ENCODE measurements at regions not wholly inside any gene's neighbourhood (a gene's known extent, or its start where the extent isn't known, plus 50 kb on each side); places are given as distances from the start of the nearest gene placed in this dataset.

DNA sequence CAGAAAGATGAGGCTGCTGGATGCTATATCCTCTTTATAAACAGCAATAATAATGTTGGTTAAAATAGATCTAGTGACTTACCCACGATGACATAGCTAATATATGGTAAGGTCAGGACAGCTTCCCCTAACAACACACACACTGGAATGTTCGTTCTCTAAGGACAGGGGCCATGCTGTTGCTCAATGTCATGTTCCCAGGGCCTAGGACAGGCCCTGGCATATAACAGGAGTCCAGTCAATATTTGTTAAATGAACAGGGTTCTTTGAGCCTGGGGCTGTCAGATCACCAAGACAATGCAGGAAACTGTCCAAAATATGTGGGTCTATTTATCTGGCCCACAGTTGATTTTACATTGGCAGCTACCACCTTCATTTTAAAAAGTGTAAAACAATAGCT is 207.1 kb upstream of the MEX3C start:
- DNase-seq: no peak

DNA sequence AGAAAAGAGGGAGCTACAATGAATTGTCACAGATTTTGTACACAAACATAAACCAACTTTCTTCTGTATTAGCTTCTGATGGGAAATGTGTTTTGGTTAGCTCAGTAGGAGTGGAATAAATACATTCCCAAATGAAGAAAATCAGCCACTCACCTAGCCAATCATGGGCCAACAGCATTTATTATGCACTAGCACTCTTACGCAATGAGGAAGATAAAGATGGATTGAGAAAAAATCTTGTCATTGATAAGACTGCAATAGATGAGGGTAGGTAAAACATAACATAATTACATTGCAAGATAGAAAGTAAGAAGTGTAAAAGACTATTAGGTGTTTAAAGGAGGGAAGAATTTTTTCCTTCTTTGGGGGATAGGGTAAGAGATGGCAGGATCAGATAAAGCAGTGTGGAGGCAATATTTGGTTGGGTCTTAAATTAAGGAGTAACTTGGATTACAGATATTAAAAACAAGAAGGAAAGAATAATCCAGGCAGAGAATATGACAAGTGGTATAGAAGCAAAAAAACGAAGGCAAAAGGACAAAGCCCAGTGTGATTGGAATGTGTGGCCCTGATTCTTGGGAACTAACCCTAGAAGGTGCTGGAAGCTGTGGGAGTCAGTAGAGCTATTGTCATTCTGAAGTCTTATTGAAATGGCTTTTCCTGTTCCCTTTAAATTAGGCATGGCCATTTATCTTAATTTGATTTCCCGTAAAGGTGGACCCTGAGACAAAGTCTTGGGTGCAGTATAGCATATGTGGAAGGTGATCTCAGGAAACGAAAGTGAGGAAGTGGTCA is 208.4 kb upstream of the MEX3C start:
- DNase-seq: no peak

DNA sequence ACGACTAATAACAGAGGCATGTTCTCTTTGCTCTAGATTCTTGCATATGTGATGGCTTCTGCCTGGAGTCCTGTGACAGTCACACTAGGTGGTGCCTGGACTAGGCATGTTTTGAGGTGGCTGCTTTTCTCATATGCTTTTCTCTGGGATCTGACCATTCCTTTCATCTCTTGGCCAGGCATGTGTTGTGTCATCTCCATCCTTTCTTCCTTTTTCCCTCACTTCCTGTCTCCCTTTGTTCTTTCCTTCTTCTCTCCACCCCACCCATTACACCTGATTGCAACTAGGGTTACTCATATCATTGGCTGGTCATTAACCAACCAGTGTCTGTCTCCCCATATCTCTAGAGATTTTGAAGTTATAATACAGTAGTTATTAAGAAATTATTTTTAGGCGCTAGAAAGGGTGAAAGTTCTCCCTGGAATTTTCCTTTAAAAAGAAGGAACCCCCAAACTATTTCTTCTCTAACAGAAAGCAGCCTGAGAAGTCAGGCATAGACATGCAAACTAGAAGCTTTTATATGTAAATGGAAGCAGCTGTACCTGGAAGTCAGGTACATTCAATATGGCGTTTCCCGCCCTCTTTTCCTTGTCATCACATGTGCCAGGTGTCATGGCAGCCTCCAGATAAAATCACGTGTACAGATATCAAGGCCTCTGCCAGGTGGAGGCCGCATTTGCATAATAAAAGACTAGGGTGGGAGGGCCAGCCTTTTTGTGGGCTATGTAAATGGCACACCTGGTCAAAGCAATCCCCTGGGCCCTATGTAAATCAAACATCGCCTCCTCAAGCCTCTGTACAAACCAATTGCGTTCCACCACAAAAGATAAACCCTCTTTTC is 220.4 kb upstream of the MEX3C start:
- DNase-seq: no peak

- no peak for DNase-seq
Measured at GRCh38 chr18:51425475-51425874, 228.0 kb upstream of the MEX3C start.

DNA sequence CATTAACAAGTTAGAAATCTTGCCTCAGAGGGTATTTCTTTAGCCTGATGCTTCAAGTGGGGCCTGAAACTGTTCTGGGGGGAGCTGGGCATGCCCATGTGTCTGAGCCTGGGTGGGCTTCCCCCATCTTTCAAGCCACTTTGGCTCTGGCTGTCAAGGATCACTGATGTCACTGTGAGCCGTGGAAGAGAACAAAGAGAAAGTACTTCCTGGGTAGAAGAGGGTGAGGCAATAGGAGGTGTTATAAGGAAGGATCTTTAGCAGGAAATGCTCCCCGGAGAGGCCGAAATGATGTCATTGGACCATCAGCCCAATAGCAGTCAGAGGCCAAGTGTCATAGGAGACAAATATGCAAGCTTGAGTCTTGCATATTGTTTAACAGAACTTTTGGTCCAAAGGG is 228.4 kb upstream of the MEX3C start:
- no peak for DNase-seq

DNA sequence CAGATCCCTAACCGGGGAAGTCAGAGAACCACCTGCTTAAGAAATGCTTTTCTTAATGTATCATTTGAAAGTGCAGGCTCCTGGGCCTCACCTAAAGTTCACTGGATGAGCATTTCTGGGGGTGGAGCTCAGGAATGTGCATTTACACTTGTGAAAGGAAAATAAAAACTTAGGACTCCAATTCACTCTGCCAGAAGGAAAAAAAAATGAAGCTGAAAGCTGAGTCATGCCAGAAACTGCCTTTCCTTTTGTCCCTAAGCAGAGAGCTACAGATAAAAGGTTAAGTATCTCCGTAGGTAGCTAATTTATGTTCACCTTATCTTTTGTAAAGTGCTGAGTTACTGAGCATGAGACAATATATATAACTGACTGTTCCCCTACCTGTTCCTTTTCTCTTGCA is 229.5 kb upstream of the MEX3C start:
- no peak for DNase-seq

GRCh38 chr18:51429644-51430043 is 232.2 kb upstream of the MEX3C start:
- DNase-seq: no peak

GRCh38 chr18:51430538-51430937 is 233.1 kb upstream of the MEX3C start:
- DNase-seq: no peak

DNA sequence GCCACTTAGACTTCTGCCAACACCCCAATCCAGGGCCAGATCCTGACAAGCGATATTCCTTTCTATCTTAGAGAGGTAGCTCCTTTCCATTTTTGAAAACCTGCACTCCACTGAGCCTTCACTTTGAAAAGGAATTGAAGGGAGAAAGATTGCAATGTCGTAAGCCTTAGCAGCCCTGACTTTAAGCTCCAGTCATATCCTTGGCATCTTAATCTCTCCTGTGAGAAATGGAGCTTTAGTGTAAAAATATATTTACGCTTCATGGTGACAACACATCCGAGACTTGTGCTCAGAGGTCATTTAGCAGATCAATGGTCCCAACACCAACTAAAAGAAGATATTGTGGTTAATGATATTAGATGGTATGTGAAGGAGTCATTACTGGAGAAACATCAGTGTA is 235.8 kb upstream of the MEX3C start:
- no peak for DNase-seq

GRCh38 chr18:51433881-51434280 is 236.4 kb upstream of the MEX3C start:
- no peak for DNase-seq

GRCh38 chr18:51437280-51438271 is 240.1 kb upstream of the MEX3C start:
- DNase-seq: no peak

GRCh38 chr18:51438797-51439350 is 241.4 kb upstream of the MEX3C start:
- no peak for DNase-seq

DNA sequence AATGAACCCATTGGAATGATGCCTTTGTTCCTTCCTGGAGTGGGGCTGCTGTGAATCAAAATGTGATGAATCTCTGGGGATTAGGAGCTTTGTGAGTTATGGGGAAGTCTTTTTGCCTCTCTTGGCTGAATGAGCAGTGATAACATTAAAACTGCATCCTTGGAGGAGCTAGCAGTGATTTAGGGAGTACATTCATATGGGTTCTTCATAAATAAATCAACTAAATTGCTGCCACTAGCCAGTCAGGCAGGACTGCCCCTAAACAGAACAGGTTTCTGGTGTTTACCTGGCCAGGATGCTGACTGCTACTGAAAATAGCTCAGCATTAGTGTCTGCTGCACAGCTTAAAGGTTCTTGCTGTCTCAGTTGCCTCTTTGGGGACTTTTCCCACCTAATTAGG is 244.5 kb upstream of the MEX3C start:
- no peak for DNase-seq

- DNase-seq: no peak
Measured at GRCh38 chr18:51446571-51447210, 249.2 kb upstream of the MEX3C start.

DNA sequence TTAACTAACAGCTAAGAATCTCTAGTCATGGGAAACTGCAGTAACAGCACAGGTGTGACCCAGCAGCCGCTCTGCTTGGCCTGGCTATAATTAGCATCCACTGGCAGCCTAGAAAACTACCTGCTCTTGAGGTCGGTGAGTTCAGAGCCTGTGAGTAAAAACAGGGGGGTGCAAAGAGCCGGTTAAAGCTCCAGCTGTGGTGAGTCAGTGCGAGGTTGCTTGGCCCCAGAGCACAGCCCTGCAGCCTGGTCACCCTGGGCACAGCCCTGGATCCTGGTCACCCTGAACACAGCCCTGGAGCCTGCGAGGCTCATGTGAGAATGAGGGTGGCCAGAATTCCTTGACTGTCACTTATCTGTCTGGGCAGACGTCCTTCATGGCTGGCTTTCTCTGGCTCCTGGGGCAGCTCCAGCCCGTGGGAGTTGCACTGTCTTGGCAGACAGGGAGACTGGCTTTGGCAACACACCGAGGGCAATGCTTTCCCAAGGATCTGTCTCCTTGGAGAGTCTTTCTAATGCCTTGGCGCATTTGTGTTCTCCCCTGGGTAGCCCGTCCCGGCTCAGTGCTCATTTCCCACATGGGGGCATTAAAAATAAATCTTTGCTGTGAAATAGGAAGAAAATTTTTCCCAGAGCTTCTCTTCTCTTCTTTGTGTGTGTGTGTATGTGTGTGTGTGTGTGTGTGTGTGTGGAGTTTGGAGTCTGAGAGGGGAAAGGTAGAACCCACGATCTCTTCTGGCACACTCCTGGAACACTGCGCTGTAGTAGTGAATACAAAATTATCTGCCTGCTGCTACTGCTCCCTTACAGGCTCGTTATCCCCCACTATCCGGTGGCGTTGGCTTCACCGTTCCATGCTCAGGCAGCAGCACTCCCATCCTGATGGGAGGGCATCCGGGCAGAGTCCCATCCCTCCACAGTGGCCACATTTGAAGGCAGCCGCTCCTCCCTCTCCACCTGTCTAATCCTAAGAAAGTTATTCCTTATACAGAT is 250.2 kb upstream of the MEX3C start:
- DNase-seq: no peak

DNA sequence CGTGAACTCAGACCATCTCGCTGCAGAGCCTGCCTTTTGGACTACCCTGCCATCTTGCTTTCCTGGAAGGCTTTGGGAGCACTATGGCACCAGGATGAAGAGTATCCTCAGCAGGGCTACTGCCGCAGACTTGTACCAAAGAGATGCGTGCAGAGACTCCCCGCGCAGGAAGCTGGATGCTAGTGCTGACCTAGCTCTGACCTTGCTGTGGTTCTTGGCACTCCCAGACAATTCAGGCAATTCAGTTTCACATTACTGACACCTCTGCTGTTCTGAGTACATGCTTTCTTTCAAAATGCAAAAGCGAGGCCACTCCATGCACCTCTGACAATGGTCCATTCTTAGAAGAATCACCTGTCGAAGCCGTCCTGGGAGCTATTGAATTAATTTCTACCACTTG is 251.5 kb upstream of the MEX3C start:
- no peak for DNase-seq

GRCh38 chr18:51453594-51453993 is 256.1 kb upstream of the MEX3C start:
- no peak for DNase-seq

GRCh38 chr18:51458861-51459260 is 261.4 kb upstream of the MEX3C start:
- no peak for DNase-seq

- DNase-seq: no peak
Measured at GRCh38 chr18:51461956-51462355, 264.5 kb upstream of the MEX3C start.

GRCh38 chr18:51463483-51464136 is 266.1 kb upstream of the MEX3C start:
- DNase-seq: no peak

All from NCI-H1092 treated with DMSO at 0.1 percent for 48 hours (cell line).